ENCODE measurements at regions not wholly inside any gene's neighbourhood (a gene's known extent, or its start where the extent isn't known, plus 50 kb on each side); places are given as distances from the start of the nearest gene placed in this dataset.

DNA sequence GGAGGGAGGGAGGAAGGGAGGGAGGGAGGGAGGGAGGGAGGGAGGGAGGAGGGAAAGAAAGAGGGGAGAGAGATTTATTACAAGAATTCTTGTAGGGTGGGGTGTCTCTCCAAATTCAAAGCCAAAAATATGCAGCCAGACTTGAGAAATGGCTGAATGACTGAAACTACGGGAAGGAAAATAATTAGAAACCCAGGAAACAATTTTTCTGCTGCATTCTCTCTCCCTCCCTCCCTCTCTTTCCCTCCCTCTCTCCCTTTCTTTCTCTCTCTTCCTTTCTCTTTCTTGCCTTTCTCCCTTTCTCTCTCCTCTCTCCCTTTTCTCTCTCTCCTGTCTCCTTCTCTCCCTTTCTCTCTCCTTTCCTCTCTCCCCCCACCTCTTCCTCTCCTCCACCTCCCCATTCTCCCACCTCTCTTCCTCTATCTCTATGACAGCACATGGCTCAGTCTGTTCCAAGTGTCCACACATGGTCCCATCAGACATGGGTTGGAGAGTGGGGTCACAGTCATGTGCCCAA lies 218.7 kb downstream of the C1D start:
- TF ChIP-seq, protein P1, sequence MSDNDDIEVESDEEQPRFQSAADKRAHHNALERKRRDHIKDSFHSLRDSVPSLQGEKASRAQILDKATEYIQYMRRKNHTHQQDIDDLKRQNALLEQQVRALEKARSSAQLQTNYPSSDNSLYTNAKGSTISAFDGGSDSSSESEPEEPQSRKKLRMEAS (IDR thresholded peaks at IDR 0.05; ENCODE audit: insufficient read depth, insufficient read length): no peak
- TF ChIP-seq MYC (IDR thresholded peaks at IDR 0.05; ENCODE audit: low read depth, low read length): no peak
- no peak for TF ChIP-seq JUN (IDR thresholded peaks at IDR 0.05; ENCODE audit: borderline replicate concordance, insufficient read depth, insufficient read length, low read depth)
- TF ChIP-seq POLR2A (IDR thresholded peaks at IDR 0.05; ENCODE audit: low read depth, low read length): no peak
- no peak for TF ChIP-seq EZH2 (IDR thresholded peaks at IDR 0.05; ENCODE audit: borderline replicate concordance, low read depth, low read length, severe bottlenecking)
- no peak for TF ChIP-seq FOS (IDR thresholded peaks at IDR 0.05; ENCODE audit: borderline replicate concordance, insufficient read depth, low read length)
- TF ChIP-seq, protein P2, sequence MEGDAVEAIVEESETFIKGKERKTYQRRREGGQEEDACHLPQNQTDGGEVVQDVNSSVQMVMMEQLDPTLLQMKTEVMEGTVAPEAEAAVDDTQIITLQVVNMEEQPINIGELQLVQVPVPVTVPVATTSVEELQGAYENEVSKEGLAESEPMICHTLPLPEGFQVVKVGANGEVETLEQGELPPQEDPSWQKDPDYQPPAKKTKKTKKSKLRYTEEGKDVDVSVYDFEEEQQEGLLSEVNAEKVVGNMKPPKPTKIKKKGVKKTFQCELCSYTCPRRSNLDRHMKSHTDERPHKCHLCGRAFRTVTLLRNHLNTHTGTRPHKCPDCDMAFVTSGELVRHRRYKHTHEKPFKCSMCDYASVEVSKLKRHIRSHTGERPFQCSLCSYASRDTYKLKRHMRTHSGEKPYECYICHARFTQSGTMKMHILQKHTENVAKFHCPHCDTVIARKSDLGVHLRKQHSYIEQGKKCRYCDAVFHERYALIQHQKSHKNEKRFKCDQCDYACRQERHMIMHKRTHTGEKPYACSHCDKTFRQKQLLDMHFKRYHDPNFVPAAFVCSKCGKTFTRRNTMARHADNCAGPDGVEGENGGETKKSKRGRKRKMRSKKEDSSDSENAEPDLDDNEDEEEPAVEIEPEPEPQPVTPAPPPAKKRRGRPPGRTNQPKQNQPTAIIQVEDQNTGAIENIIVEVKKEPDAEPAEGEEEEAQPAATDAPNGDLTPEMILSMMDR (IDR thresholded peaks at IDR 0.05; ENCODE audit: extremely low read depth in 1 of 2, insufficient read depth in 1 of 2, low read depth in 1 of 2, low read length in 2 of 2): no peak
- TF ChIP-seq GATA2 (IDR thresholded peaks at IDR 0.05; ENCODE audit: insufficient read depth, insufficient read length, low read depth, low read length): no peak
- no peak for TF ChIP-seq POLR2AphosphoS5 (IDR thresholded peaks at IDR 0.05; ENCODE audit: insufficient read depth, low read depth, low read length)
- Histone ChIP-seq H3K79me2 (ENCODE audit: control insufficient read depth, insufficient read depth, low read length) (no peaks in the 10 kb centered on the region), H2AFZ (ENCODE audit: low read depth, low read length) (peak overlapping the region; percentile 35), H3K27ac (ENCODE audit: insufficient read depth, low read depth, low read length) (no peak overlapping the region), H3K4me1 (ENCODE audit: control insufficient read depth, extremely low read depth, insufficient read depth, low read length) (peaks cover 13% of the 10 kb centered on the region), H3K9me1 (replicated peaks; ENCODE audit: control insufficient read depth, extremely low read depth, insufficient read depth, low read length) (no peaks in the 10 kb centered on the region), H3K9ac (replicated peaks; ENCODE audit: extremely low read depth, insufficient read depth, low read length) (no peak overlapping the region), H3K36me3 (ENCODE audit: control insufficient read depth in 2 of 2, extremely low read depth in 1 of 2, insufficient read depth in 2 of 2, low read length in 2 of 2) (no peaks in the 10 kb centered on the region), H3K4me2 (ENCODE audit: insufficient read depth, low read length) (no peak overlapping the region), H4K20me1 (replicated peaks; ENCODE audit: control insufficient read depth, extremely low read depth, insufficient read depth, low read length) (no peaks in the 10 kb centered on the region), H3K4me3 (replicated peaks in 1 of 3; ENCODE audit: insufficient read depth in 1 of 3, low read depth in 1 of 3, low read length in 3 of 3) (no peak overlapping the region), H3K27me3 (ENCODE audit: control insufficient read depth in 2 of 2, insufficient read depth in 2 of 2, low read length in 2 of 2) (no peaks in the 10 kb centered on the region), H3K9me3 (replicated peaks; ENCODE audit: control insufficient read depth, insufficient read depth, low read length) (no peaks in the 10 kb centered on the region)
- DNase-seq (ENCODE audit: low read depth, low spot score): no peak
- ChIA-PET POLR2A (no interaction called here), CTCF (interaction anchor here (0.7 to 8.3 kb wide), 4 partner anchors 111 to 188 kb away, joined by 3 to 211 read pairs (median 44); no protein-coding TSS in a partner anchor)
- intact Hi-C loops (cut with micrococcal nuclease): loop anchor here (5.0 kb wide), 2 partner anchors 262 to 987 kb away; no protein-coding TSS in a partner anchor
- BruUV-seq (replicated peaks): no TSS peak
- dilution Hi-C loops (cut with MboI; ENCODE audit: extremely low pct_ligation_motif_present, low sequenced_read_pairs): no loop called here
- no peak for FAIRE-seq
